ENCODE measurements at regions not wholly inside any gene's neighbourhood (a gene's known extent, or its start where the extent isn't known, plus 50 kb on each side); places are given as distances from the start of the nearest gene placed in this dataset.

- TF ChIP-seq, protein P1, sequence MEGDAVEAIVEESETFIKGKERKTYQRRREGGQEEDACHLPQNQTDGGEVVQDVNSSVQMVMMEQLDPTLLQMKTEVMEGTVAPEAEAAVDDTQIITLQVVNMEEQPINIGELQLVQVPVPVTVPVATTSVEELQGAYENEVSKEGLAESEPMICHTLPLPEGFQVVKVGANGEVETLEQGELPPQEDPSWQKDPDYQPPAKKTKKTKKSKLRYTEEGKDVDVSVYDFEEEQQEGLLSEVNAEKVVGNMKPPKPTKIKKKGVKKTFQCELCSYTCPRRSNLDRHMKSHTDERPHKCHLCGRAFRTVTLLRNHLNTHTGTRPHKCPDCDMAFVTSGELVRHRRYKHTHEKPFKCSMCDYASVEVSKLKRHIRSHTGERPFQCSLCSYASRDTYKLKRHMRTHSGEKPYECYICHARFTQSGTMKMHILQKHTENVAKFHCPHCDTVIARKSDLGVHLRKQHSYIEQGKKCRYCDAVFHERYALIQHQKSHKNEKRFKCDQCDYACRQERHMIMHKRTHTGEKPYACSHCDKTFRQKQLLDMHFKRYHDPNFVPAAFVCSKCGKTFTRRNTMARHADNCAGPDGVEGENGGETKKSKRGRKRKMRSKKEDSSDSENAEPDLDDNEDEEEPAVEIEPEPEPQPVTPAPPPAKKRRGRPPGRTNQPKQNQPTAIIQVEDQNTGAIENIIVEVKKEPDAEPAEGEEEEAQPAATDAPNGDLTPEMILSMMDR (IDR thresholded peaks at IDR 0.05; ENCODE audit: low read length): no peak
- TF ChIP-seq EZH2 (IDR thresholded peaks at IDR 0.05; ENCODE audit: borderline replicate concordance, low read length): no peak
Measured at GRCh38 chr3:43874731-43875130, 184.0 kb downstream of the ABHD5 start.
